SU-DHL-6 (cell line): ENCODE measurements at regions not wholly inside any gene's neighbourhood (a gene's known extent, or its start where the extent isn't known, plus 50 kb on each side); places are given as distances from the start of the nearest gene placed in this dataset.

ENCODE experiments used
- H2AFZ ChIP-seq: fragments of 200-600 bp; sonication (generic); 2 replicates; pipeline ENCODE4 v1.6.1; 2014; ENCODE audit warnings: low read depth, mild to moderate bottlenecking, moderate library complexity, mixed read lengths, antibody characterized with exemption, low read length; ENCODE audit not compliant: severe bottlenecking
- H3F3A ChIP-seq: fragments of 200-600 bp; shearing (Covaris generic); 2 replicates; pipeline ENCODE4 v1.6.0; 2016; ENCODE audit warnings: antibody characterized with exemption, mild to moderate bottlenecking; ENCODE audit not compliant: insufficient read depth
- H3K27ac ChIP-seq: fragments of 200-600 bp; sonication (generic); 2 replicates; pipeline ENCODE4 v1.5.1; 2016; ENCODE audit warnings: low read depth, mild to moderate bottlenecking, low read length, moderate library complexity, mixed read lengths
- H3K27me3 ChIP-seq: fragments of 200-600 bp; sonication (generic), shearing (Covaris generic); 2 replicates; pipeline ENCODE4 v1.6.0; 2014; ENCODE audit warnings: mild to moderate bottlenecking, low read length
- H3K36me3 ChIP-seq: fragments of 200-600 bp; sonication (generic); 2 replicates; pipeline ENCODE4 v1.6.1; 2014; ENCODE audit warnings: mild to moderate bottlenecking, low read length, mixed read lengths
- H3K4me2 ChIP-seq: fragments of 300-600, 200-600 bp; shearing (Covaris generic), sonication (generic); 2 replicates; pipeline ENCODE4 v1.6.0; 2014; ENCODE audit warnings: low read length, low read depth, mild to moderate bottlenecking; ENCODE audit not compliant: poor library complexity, severe bottlenecking
- H3K4me3 ChIP-seq: fragments of 200-600 bp; sonication (generic); 2 replicates; pipeline ENCODE4 v1.5.1; 2014; ENCODE audit warnings: antibody characterized with exemption, low read length, mild to moderate bottlenecking, mixed read lengths; ENCODE audit not compliant: insufficient read depth, poor library complexity, severe bottlenecking
- H3K79me2 ChIP-seq: fragments of 200-600 bp; sonication (generic); 2 replicates; pipeline ENCODE4 v1.6.1; 2014; ENCODE audit warnings: mild to moderate bottlenecking, low read length, moderate library complexity; ENCODE audit not compliant: insufficient read depth
- H3K9ac ChIP-seq: fragments of 200-600 bp; sonication (generic); 2 replicates; pipeline ENCODE4 v1.7.0; 2014; ENCODE audit warnings: mild to moderate bottlenecking, low read length
- H3K9me2 ChIP-seq: fragments of 200-600 bp; sonication (generic); replicated peaks from 2 replicates; pipeline ENCODE4 v1.6.1; 2014; ENCODE audit warnings: low read length; ENCODE audit not compliant: insufficient read depth
- H3K9me3 ChIP-seq: fragments of 200-600 bp; sonication (generic); 2 replicates; pipeline ENCODE4 v1.6.1; 2014; ENCODE audit warnings: low read length, mixed read lengths; ENCODE audit not compliant: insufficient read depth
- H4K20me1 ChIP-seq: fragments of 200-600 bp; sonication (generic); 2 replicates; pipeline ENCODE4 v1.6.1; 2014; ENCODE audit warnings: low read depth, mild to moderate bottlenecking, antibody characterized with exemption, low read length, moderate library complexity, mixed read lengths
- CTCF ChIP-seq: fragments of 200-600 bp; sonication (generic); IDR thresholded peaks from one replicate; pipeline ENCODE4 v1.5.1; 2017; ENCODE audit warnings: antibody characterized with exemption, mild to moderate bottlenecking, low read length, moderate library complexity; ENCODE audit not compliant: insufficient read depth, poor library complexity, severe bottlenecking
- EZH2phosphoT487 ChIP-seq: fragments of 200-600 bp; sonication (generic), shearing (Covaris generic); conservative IDR thresholded peaks from 2 replicates; pipeline ENCODE4 v1.6.1; 2018; ENCODE audit warnings: mild to moderate bottlenecking, antibody characterized with exemption, low read length, moderate library complexity, mixed read lengths

GRCh38 chr13:76454991-76455390 is 431.2 kb downstream of the KCTD12 start:
- TF ChIP-seq EZH2phosphoT487 (no peak), CTCF (no peak)

GRCh38 chr13:76449716-76450115 is 436.5 kb downstream of the KCTD12 start:
- no peak overlapping the region for H3K4me2 ChIP-seq
- H3K27me3 ChIP-seq: no peaks in the 10 kb centered on the region
- no peaks in the 10 kb centered on the region for H3K9me2 ChIP-seq
- no peaks in the 10 kb centered on the region for H3K79me2 ChIP-seq
- H4K20me1 ChIP-seq: no peaks in the 10 kb centered on the region
- TF ChIP-seq CTCF (no peak), EZH2phosphoT487 (no peak)
- no peaks in the 10 kb centered on the region for H3K36me3 ChIP-seq
- H3K4me3 ChIP-seq: no peak overlapping the region
- no peak overlapping the region for H3K27ac ChIP-seq
- peaks cover 4% of the 10 kb centered on the region; the same call in 1 of the 2 replicates for H3K9me3 ChIP-seq
- no peaks in the 10 kb centered on the region for H3F3A ChIP-seq
- no peak overlapping the region for H3K9ac ChIP-seq
- H2AFZ ChIP-seq: no peak overlapping the region

More at GRCh38 chr13:76454991-76455390, 431.2 kb downstream of the KCTD12 start:
- Histone ChIP-seq H3K36me3 (no peaks in the 10 kb centered on the region), H3K4me2 (no peak overlapping the region), H2AFZ (no peak overlapping the region), H3F3A (no peaks in the 10 kb centered on the region), H3K27me3 (no peaks in the 10 kb centered on the region), H4K20me1 (no peaks in the 10 kb centered on the region), H3K9ac (no peak overlapping the region), H3K9me3 (peaks cover 4% of the 10 kb centered on the region; the same call in 1 of the 2 replicates), H3K4me3 (no peak overlapping the region), H3K9me2 (no peaks in the 10 kb centered on the region), H3K79me2 (no peaks in the 10 kb centered on the region), H3K27ac (no peak overlapping the region)

GRCh38 chr13:76446191-76446590 is 440.0 kb downstream of the KCTD12 start:
- no peak overlapping the region for H3K27ac ChIP-seq
- H3K79me2 ChIP-seq: no peaks in the 10 kb centered on the region
- H3K9me3 ChIP-seq: no peaks in the 10 kb centered on the region
- H4K20me1 ChIP-seq: no peaks in the 10 kb centered on the region
- no peak overlapping the region for H2AFZ ChIP-seq
- H3K9me2 ChIP-seq: no peaks in the 10 kb centered on the region
- H3K4me3 ChIP-seq: no peak overlapping the region
- H3K36me3 ChIP-seq: no peaks in the 10 kb centered on the region
- H3K27me3 ChIP-seq: no peaks in the 10 kb centered on the region
- no peak overlapping the region for H3K4me2 ChIP-seq
- H3K9ac ChIP-seq: no peak overlapping the region
- TF ChIP-seq EZH2phosphoT487 (no peak), CTCF (no peak)
- no peaks in the 10 kb centered on the region for H3F3A ChIP-seq
